Esophagus squamous epithelium (tissue), 5 donors: ENCODE measurements at regions not wholly inside any gene's neighbourhood (a gene's known extent, or its start where the extent isn't known, plus 50 kb on each side); places are given as distances from the start of the nearest gene placed in this dataset.

Experiments
- DNase-seq: peaks from one replicate; lab custom pipeline; 2025; lab: John Stamatoyannopoulos, UW
- H3K27ac ChIP-seq, 4 donors: fragments of 200-600 bp; sonication (generic); one replicate each; pipeline ENCODE4 v1.5.1; 2016 to 2019; ENCODE audit warnings: mild to moderate bottlenecking in 1 of 4
- H3K27me3 ChIP-seq, 4 donors: fragments of 200-600 bp; sonication (generic); 1 replicate in 3 of 4; 2 replicates in 1 of 4; pipeline versions ENCODE4 v1.5.1 to v1.6.0; 2017 to 2021; ENCODE audit warnings: antibody characterized with exemption in 1 of 4
- H3K36me3 ChIP-seq, 3 donors: fragments of 200-600 bp; sonication (generic); one replicate each; pipeline ENCODE4 v1.5.1; 2016 to 2019
- H3K4me1 ChIP-seq, 3 donors: fragments of 200-600 bp; sonication (generic); one replicate each; pipeline ENCODE4 v1.5.1; 2017 to 2019
- H3K4me3 ChIP-seq, 4 donors: fragments of 200-600 bp; sonication (generic); 1 replicate in 3 of 4; 2 replicates in 1 of 4; pipeline ENCODE4 v1.5.1; 2016 to 2019; ENCODE audit warnings: mild to moderate bottlenecking in 2 of 4, moderate library complexity in 1 of 4
- H3K9me3 ChIP-seq, 3 donors: fragments of 200-600 bp; sonication (generic); one replicate each; pipeline ENCODE4 v1.5.1; 2016 to 2019
- POLR2A ChIP-seq, 4 donors: fragments of 450-650 bp; IDR thresholded peaks; one replicate each; pipeline ENCODE4 v1.6.1; 2017; ENCODE audit warnings: antibody characterized with exemption in 4 of 4, mild to moderate bottlenecking in 4 of 4, moderate library complexity in 3 of 4
- WGBS, 2 donors: methylation state at CpG; one replicate each; pipeline ENCODE4 v1.1.5; 2018; 5-methylcytosine and 5-hydroxymethylcytosine counted together
- intact Hi-C: fragments of 100-400 bp; cut with DNase I; formaldehyde crosslinking; loops from one replicate; pipeline ENCODE4 v1.15.0; 2022
- TF ChIP-seq, protein P1 (sequence below), 6 experiments: fragments of 450-650 bp in 4 of 6; fragments of 200-600 bp in 2 of 6; sonication (generic) in 2 of 6; IDR thresholded peaks; one replicate each; pipeline ENCODE4 v1.5.1; 2016 to 2019; ENCODE audit warnings: antibody characterized with exemption in 6 of 6, mild to moderate bottlenecking in 4 of 6, moderate library complexity in 4 of 6
- donor health status: DM: yes; HTN: yes; CAD: no.

DNA sequence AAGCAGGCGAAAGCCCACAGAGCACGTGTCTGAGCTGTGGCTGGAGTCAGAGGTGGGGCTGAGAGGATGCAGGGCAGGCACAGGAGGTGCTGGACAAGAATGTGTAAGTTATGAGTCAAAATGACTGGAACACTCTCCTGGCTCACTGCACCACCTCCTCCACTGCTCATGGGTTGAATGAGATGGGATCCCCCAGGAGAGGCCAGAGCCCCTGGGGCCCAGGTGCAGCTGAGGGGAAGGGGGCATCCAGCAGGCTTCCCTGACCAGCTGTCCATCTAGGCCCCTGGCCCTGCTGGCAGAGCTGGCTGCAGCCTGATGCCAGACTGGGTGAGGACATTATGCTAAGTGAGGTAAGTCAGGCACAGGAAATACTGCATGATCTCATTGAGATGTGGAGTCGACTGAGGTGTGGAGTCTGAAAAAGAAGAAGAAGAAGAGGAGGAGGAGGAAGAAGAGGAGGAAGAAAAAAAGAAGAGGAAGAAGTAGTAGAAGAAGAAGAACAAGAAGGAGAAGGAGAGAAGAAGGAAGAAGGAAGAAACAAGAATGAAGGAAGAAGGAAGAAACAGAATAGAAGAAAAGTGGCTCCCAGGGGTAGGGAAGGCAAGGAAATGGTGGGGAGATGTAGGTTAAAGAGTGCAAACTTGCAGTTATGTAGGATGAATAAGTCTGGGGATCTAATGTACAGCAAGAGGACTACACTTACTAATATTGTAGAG lies 747.4 kb downstream of the UQCRFS1 start:
- no peaks in the 10 kb centered on the region for H3K27me3 ChIP-seq
- peaks cover 0 to 7% (median 0%) of the 10 kb centered on the region in 3 donors for H3K4me1 ChIP-seq
- no peaks in the 10 kb centered on the region for H3K9me3 ChIP-seq
- TF ChIP-seq POLR2A (IDR thresholded peaks at IDR 0.05), result no peak
- TF ChIP-seq, protein P1, sequence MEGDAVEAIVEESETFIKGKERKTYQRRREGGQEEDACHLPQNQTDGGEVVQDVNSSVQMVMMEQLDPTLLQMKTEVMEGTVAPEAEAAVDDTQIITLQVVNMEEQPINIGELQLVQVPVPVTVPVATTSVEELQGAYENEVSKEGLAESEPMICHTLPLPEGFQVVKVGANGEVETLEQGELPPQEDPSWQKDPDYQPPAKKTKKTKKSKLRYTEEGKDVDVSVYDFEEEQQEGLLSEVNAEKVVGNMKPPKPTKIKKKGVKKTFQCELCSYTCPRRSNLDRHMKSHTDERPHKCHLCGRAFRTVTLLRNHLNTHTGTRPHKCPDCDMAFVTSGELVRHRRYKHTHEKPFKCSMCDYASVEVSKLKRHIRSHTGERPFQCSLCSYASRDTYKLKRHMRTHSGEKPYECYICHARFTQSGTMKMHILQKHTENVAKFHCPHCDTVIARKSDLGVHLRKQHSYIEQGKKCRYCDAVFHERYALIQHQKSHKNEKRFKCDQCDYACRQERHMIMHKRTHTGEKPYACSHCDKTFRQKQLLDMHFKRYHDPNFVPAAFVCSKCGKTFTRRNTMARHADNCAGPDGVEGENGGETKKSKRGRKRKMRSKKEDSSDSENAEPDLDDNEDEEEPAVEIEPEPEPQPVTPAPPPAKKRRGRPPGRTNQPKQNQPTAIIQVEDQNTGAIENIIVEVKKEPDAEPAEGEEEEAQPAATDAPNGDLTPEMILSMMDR (IDR thresholded peaks at IDR 0.05), result no peak
- 52 to 70% methylated on average over 3 of the region's 3 CpGs for WGBS, 2 donors
- no peak overlapping the region for H3K4me3 ChIP-seq
- H3K27ac ChIP-seq, result no peak overlapping the region
- DNase-seq, result no peak
- H3K36me3 ChIP-seq, result no peaks in the 10 kb centered on the region
- intact Hi-C loops, result no loop called here

DNA sequence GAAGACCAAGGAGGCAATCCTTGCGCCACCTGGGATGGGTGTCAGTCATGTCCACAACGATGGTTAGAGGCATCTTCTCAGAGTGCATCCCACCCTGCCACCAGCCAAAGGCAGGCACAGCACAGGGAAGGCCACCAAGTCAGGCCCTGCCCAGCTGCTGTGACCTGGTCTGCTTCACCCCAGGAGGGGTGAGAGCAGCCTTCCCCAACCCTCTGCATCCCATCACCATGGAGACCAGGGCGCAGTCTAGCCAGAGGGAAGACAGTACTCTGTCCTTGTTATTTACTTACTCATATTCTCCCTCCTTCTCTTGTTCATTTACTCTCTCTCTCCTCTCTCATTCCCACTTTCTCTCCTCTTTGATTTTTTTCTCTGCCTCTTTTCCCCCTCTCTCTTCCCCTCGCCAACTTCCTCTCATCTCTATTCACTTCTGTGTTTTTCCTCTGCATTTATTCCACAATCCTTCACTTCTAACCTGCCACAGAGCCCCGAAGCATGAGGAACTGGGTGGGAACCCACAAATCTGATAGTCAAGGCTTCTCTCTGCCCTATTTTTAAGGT lies 749.4 kb downstream of the UQCRFS1 start:
- Histone ChIP-seq H3K9me3 (no peaks in the 10 kb centered on the region), H3K27ac (no peak overlapping the region), H3K4me1 (peaks cover 0 to 1% (median 0%) of the 10 kb centered on the region in 3 donors), H3K27me3 (no peaks in the 10 kb centered on the region), H3K36me3 (no peaks in the 10 kb centered on the region), H3K4me3 (no peak overlapping the region)
- no peak for DNase-seq
- intact Hi-C loops, result no loop called here
- TF ChIP-seq, protein P1 (IDR thresholded peaks at IDR 0.05), result no peak
- TF ChIP-seq POLR2A (IDR thresholded peaks at IDR 0.05), result no peak
- 77 to 88% methylated on average over 5 of the region's 5 CpGs for WGBS, 2 donors

DNA sequence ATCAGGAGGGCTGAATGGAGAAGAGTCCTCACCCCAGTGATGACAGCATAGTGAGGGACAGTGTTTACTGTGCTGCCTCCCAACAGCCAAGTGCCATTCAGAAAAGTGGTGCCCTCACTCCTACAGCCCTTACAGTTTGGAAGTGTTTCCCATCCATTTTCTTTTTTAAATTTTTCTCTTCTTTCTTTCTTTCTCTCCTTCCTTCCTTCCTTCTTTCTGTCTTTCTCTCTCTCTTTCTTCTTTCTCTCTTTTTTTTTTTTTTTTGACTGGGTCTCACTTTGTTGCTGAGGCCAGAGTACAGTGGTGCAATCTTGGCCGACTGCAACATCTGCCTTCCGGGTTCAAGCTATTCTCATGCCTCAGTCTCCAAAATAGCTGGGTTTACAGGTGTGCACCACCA lies 755.3 kb downstream of the UQCRFS1 start:
- no peaks in the 10 kb centered on the region for H3K36me3 ChIP-seq
- no peak for DNase-seq
- WGBS, 2 donors, result 81 to 94% methylated on average over 2 of the region's 2 CpGs
- TF ChIP-seq POLR2A (IDR thresholded peaks at IDR 0.05), result no peak
- TF ChIP-seq, protein P1 (IDR thresholded peaks at IDR 0.05), result no peak
- H3K27ac ChIP-seq, result no peak overlapping the region
- no peak overlapping the region for H3K4me3 ChIP-seq
- intact Hi-C loops, result no loop called here
- no peaks in the 10 kb centered on the region for H3K27me3 ChIP-seq
- H3K9me3 ChIP-seq, result no peaks in the 10 kb centered on the region
- H3K4me1 ChIP-seq, result no peaks in the 10 kb centered on the region

DNA sequence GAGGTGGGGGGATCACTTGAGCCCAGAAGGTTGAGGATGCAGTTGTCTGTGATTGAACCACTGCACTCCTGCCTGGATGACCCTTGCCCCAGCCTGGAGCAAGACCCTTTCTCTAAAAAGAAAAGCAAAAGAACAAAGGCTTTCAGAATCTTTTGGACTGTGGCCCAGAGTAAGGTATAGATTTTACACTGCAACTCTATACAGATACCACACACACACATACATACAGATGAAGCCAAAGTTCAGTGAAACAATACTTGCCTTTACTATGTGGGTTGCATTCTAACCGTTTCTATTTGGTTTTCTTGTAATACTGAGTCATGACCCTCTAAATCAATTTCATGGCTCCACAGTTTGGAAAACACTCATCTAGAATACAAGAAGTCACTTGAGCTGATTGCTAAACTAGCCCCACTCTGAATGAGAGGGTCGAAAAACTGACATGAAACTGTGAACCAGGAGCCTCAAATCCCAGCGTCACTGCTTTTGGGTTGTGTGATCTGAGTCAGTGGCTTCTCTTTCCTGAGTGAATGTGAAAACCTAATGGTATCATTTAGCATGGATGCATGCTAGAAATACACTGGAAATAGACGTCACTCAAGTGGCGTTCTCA lies 756.1 kb downstream of the UQCRFS1 start:
- TF ChIP-seq, protein P1 (IDR thresholded peaks at IDR 0.05), result no peak
- TF ChIP-seq POLR2A (IDR thresholded peaks at IDR 0.05), result no peak
- Histone ChIP-seq H3K4me3 (no peak overlapping the region), H3K27ac (no peak overlapping the region), H3K4me1 (no peaks in the 10 kb centered on the region), H3K36me3 (no peaks in the 10 kb centered on the region), H3K9me3 (no peaks in the 10 kb centered on the region), H3K27me3 (no peaks in the 10 kb centered on the region)
- no peak for DNase-seq
- WGBS, 2 donors, result 50 to 59% methylated on average over 5 of the region's 5 CpGs
- intact Hi-C loops, result no loop called here

DNA sequence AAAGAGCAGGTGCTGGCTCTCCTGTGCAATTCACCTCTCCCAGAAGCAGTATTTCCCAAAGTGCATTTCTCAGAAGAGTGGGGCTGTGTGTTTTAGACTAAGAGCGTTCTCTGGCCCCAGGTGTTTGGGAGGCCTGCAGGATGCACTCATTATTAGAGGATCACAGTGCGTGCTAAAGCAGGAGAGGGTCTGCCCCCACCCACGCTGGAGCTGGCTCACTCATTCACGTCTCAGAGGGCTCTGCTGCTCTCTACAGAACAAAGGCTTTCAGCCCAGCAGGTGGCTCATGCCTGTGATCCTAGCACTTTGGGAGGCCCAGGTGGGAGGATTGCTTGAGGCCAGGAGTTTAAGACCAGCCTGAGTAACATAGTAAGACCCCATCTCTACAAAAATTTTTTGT lies 756.7 kb downstream of the UQCRFS1 start:
- TF ChIP-seq, protein P1 (IDR thresholded peaks at IDR 0.05), result no peak
- TF ChIP-seq POLR2A (IDR thresholded peaks at IDR 0.05), result no peak
- Histone ChIP-seq H3K9me3 (no peaks in the 10 kb centered on the region), H3K27ac (no peak overlapping the region), H3K4me1 (no peaks in the 10 kb centered on the region), H3K27me3 (no peaks in the 10 kb centered on the region), H3K4me3 (no peak overlapping the region), H3K36me3 (no peaks in the 10 kb centered on the region)
- no peak for DNase-seq
- WGBS, 2 donors, result 71% methylated on average over 4 of the region's 4 CpGs; no CpG with 5 or more reads in 1 of the 2 donors
- intact Hi-C loops, result no loop called here
